ENCODE measurements at regions not wholly inside any gene's neighbourhood (a gene's known extent, or its start where the extent isn't known, plus 50 kb on each side); places are given as distances from the start of the nearest gene placed in this dataset.

DNA sequence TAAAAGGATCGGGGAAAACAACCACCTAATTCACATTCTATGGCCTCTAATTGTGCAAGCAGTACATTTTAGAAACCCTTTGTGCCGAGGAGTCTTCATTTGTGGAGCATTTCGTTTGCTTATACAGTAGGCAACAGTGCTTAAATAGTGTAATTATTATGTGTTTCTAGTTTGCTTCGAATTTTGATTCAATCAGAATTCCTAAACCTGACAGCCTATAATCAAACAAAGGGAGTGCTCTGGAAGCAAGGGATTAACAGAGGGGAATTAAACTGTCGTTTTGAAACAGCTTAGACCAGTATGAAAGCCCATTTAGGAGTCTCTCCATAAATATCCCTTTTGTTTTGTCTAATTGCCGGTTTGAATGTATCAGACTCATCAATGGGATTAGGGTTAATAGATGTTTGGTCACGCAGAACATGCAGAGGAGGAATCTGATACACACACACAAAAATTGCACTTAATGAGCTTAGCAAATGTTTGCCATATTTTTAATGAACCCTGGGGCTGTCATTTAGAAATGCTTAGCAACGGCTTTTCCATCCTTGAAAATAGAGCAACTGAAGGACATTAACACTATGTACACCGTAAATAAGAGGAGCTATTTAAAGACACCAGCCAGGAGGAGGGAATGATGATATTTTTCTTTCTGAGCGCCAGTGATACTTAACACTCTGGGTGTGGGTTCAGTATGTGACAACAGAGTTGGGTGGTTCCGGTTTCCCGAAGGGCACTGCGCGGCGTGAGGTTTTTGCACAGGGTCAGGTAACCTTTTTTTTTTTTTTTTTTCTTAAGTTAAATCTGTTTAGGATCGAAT lies 404.7 kb downstream of the TLE4 start:
- TF ChIP-seq, protein P1, sequence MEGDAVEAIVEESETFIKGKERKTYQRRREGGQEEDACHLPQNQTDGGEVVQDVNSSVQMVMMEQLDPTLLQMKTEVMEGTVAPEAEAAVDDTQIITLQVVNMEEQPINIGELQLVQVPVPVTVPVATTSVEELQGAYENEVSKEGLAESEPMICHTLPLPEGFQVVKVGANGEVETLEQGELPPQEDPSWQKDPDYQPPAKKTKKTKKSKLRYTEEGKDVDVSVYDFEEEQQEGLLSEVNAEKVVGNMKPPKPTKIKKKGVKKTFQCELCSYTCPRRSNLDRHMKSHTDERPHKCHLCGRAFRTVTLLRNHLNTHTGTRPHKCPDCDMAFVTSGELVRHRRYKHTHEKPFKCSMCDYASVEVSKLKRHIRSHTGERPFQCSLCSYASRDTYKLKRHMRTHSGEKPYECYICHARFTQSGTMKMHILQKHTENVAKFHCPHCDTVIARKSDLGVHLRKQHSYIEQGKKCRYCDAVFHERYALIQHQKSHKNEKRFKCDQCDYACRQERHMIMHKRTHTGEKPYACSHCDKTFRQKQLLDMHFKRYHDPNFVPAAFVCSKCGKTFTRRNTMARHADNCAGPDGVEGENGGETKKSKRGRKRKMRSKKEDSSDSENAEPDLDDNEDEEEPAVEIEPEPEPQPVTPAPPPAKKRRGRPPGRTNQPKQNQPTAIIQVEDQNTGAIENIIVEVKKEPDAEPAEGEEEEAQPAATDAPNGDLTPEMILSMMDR (IDR thresholded peaks at IDR 0.05), result no peak
- TF ChIP-seq EP300 (IDR thresholded peaks at IDR 0.05), result no peak

Measured in sigmoid colon (tissue), 4 donors.